Neural cell (in vitro differentiated cells): ENCODE measurements at regions not wholly inside any gene's neighbourhood (a gene's known extent, or its start where the extent isn't known, plus 50 kb on each side); places are given as distances from the start of the nearest gene placed in this dataset.

Experiments
- H2AFZ ChIP-seq: fragments of 200-600, 300-800 bp; sonication (generic), shearing (Covaris generic); 2 replicates; pipeline ENCODE4 v1.6.0; 2014; ENCODE audit warnings: low read depth, mild to moderate bottlenecking, antibody characterized with exemption, low read length, moderate library complexity
- H3F3A ChIP-seq: fragments of 200-600 bp; shearing (Covaris generic); 2 replicates; pipeline ENCODE4 v1.6.1; 2016; ENCODE audit warnings: mild to moderate bottlenecking, moderate library complexity, mixed read lengths, antibody characterized with exemption, low read length; ENCODE audit not compliant: insufficient read depth, poor library complexity, severe bottlenecking
- H3K27ac ChIP-seq: fragments of 200-600, 300-800 bp; sonication (generic), shearing (Covaris generic); 2 replicates; pipeline ENCODE4 v1.5.1; 2014; ENCODE audit warnings: mild to moderate bottlenecking, low read length, moderate library complexity
- H3K27me3 ChIP-seq: fragments of 300-800, 200-600 bp; sonication (generic), shearing (Covaris generic); 2 replicates; pipeline ENCODE4 v1.6.0; 2014; ENCODE audit warnings: mild to moderate bottlenecking, low read depth, low read length, moderate library complexity; ENCODE audit not compliant: insufficient read depth
- H3K36me3 ChIP-seq: fragments of 300-800, 200-600 bp; sonication (generic), shearing (Covaris generic); 2 replicates; pipeline ENCODE4 v1.5.1; 2014; ENCODE audit warnings: mild to moderate bottlenecking, antibody characterized with exemption, low read length, moderate library complexity; ENCODE audit not compliant: insufficient read depth
- H3K4me2 ChIP-seq: fragments of 300-800, 200-600 bp; sonication (generic), shearing (Covaris generic); 2 replicates; pipeline ENCODE4 v1.6.0; 2014; ENCODE audit warnings: mild to moderate bottlenecking, low read length
- H3K4me3 ChIP-seq: fragments of 300-800, 200-600 bp; sonication (generic), shearing (Covaris generic); 2 replicates; pipeline ENCODE4 v1.5.1; 2014; ENCODE audit warnings: mild to moderate bottlenecking, low read length, moderate library complexity
- H3K79me2 ChIP-seq: fragments of 200-600 bp; shearing (Covaris generic); replicated peaks from 2 replicates; pipeline ENCODE4 v1.6.0; 2014; ENCODE audit warnings: mild to moderate bottlenecking, low read length, moderate library complexity; ENCODE audit not compliant: insufficient read depth
- H3K9ac ChIP-seq: fragments of 300-800, 200-600 bp; sonication (generic), shearing (Covaris generic); 2 replicates; pipeline ENCODE4 v1.6.1; 2016; ENCODE audit warnings: mild to moderate bottlenecking, low read length, mixed read lengths
- H3K9me2 ChIP-seq: fragments of 200-600 bp; shearing (Covaris generic); 2 replicates; pipeline ENCODE4 v1.6.1; 2016; ENCODE audit warnings: mild to moderate bottlenecking, low read length, mixed read lengths; ENCODE audit not compliant: insufficient read depth
- H3K9me3 ChIP-seq: fragments of 200-600, 300-800 bp; sonication (generic), shearing (Covaris generic); 2 replicates; pipeline ENCODE4 v1.6.1; 2016; ENCODE audit warnings: mild to moderate bottlenecking, mixed run types, low read length, moderate library complexity, mixed read lengths
- H4K20me1 ChIP-seq: fragments of 200-600 bp; shearing (Covaris generic); 2 replicates; pipeline ENCODE4 v1.6.1; 2016; ENCODE audit warnings: mild to moderate bottlenecking, mixed run types; ENCODE audit not compliant: insufficient read depth
- CTCF ChIP-seq: fragments of 450-650 bp; IDR thresholded peaks from 2 replicates; pipeline ENCODE4 v1.5.1; 2014; ENCODE audit warnings: antibody characterized with exemption, mild to moderate bottlenecking, moderate library complexity; ENCODE audit not compliant: poor library complexity, severe bottlenecking
- EP300 ChIP-seq: fragments of 450-650 bp; conservative IDR thresholded peaks from 2 replicates; pipeline ENCODE4 v1.6.1; 2014; ENCODE audit warnings: antibody characterized with exemption, mild to moderate bottlenecking, moderate library complexity; ENCODE audit not compliant: poor library complexity, severe bottlenecking
- EZH2 ChIP-seq: fragments of 200-600, 300-800 bp; shearing (Covaris generic), sonication (generic); IDR thresholded peaks from 2 replicates; pipeline ENCODE4 v1.6.1; 2014; ENCODE audit warnings: antibody characterized with exemption, low read length, borderline replicate concordance, mild to moderate bottlenecking; ENCODE audit not compliant: insufficient read depth, poor library complexity, severe bottlenecking
- MXI1 ChIP-seq: fragments of 450-650 bp; conservative IDR thresholded peaks from 2 replicates; pipeline ENCODE4 v1.6.1; 2014; ENCODE audit warnings: antibody characterized with exemption, mild to moderate bottlenecking; ENCODE audit not compliant: poor library complexity, severe bottlenecking
- POLR2AphosphoS5 ChIP-seq: IDR thresholded peaks from 2 replicates; pipeline ENCODE4 v1.6.1; 2012
- RAD21 ChIP-seq: fragments of 450-650 bp; conservative IDR thresholded peaks from 2 replicates; pipeline ENCODE4 v1.6.1; 2014; ENCODE audit warnings: antibody characterized with exemption, mild to moderate bottlenecking, moderate library complexity
- REST ChIP-seq: IDR thresholded peaks from 2 replicates; pipeline ENCODE4 v1.6.1; 2012; ENCODE audit warnings: borderline replicate concordance
- SMC3 ChIP-seq: fragments of 450-650 bp; conservative IDR thresholded peaks from 2 replicates; pipeline ENCODE4 v1.6.1; 2014; ENCODE audit warnings: antibody characterized with exemption, mild to moderate bottlenecking, moderate library complexity; ENCODE audit not compliant: poor library complexity
- TAF1 ChIP-seq: IDR thresholded peaks from 2 replicates; pipeline ENCODE4 v1.6.1; 2012; ENCODE audit warnings: low read depth

GRCh38 chr15:93987068-93987467 lies 244.3 kb upstream of the MCTP2 start:
- Histone ChIP-seq H3F3A (no peaks in the 10 kb centered on the region), H3K36me3 (no peaks in the 10 kb centered on the region), H3K4me3 (no peak overlapping the region), H3K4me2 (no peak overlapping the region), H3K27me3 (no peaks in the 10 kb centered on the region), H3K79me2 (no peaks in the 10 kb centered on the region), H3K9me3 (no peaks in the 10 kb centered on the region), H4K20me1 (no peaks in the 10 kb centered on the region), H2AFZ (no peak overlapping the region), H3K27ac (no peak overlapping the region), H3K9ac (no peak overlapping the region), H3K9me2 (no peaks in the 10 kb centered on the region)
- TF ChIP-seq EP300 (no peak), EZH2 (no peak), TAF1 (no peak), CTCF (no peak), REST (no peak), SMC3 (no peak)

- no peaks in the 10 kb centered on the region for H3K9me3 ChIP-seq
- no peaks in the 10 kb centered on the region for H3K27me3 ChIP-seq
- H3K9ac ChIP-seq = no peak overlapping the region
- no peaks in the 10 kb centered on the region for H4K20me1 ChIP-seq
- no peaks in the 10 kb centered on the region for H3K9me2 ChIP-seq
- no peak overlapping the region for H3K4me3 ChIP-seq
- H3K79me2 ChIP-seq = no peaks in the 10 kb centered on the region
- TF ChIP-seq TAF1 (no peak), CTCF (no peak), EP300 (no peak), RAD21 (no peak), MXI1 (no peak), SMC3 (no peak), EZH2 (no peak), REST (no peak), POLR2AphosphoS5 (no peak)
- no peak overlapping the region for H2AFZ ChIP-seq
- no peaks in the 10 kb centered on the region for H3F3A ChIP-seq
- no peak overlapping the region for H3K4me2 ChIP-seq
- no peaks in the 10 kb centered on the region for H3K36me3 ChIP-seq
- no peak overlapping the region for H3K27ac ChIP-seq
Measured at GRCh38 chr15:93986400-93986984, 244.9 kb upstream of the MCTP2 start.
